Activated CD4-positive, alpha-beta T cell treated with anti-CD3 and anti-CD28 coated beads, Interleukin-2, amount 10 ng/mL, durations not matched to agents 24 days and 14 days (primary cell): ENCODE measurements at regions not wholly inside any gene's neighbourhood (a gene's known extent, or its start where the extent isn't known, plus 50 kb on each side); places are given as distances from the start of the nearest gene placed in this dataset.

Experiments
- DNase-seq: peaks from one replicate; pipeline ENCODE4 v3.0.0; 2022
- H3K27ac Mint-ChIP-seq: one replicate; pipeline ENCODE4 v1.8.0; 2022; ENCODE audit warnings: mild to moderate bottlenecking, mixed read lengths
- H3K27me3 Mint-ChIP-seq: one replicate; pipeline ENCODE4 v1.8.0; 2022; ENCODE audit warnings: mixed read lengths
- H3K36me3 Mint-ChIP-seq: one replicate; pipeline ENCODE4 v1.8.0; 2022; ENCODE audit warnings: low read depth, mild to moderate bottlenecking, mixed read lengths
- H3K4me1 Mint-ChIP-seq: one replicate; pipeline ENCODE4 v1.8.0; 2021; ENCODE audit warnings: mixed read lengths
- H3K4me3 Mint-ChIP-seq: one replicate; pipeline ENCODE4 v1.8.0; 2022; ENCODE audit warnings: mild to moderate bottlenecking, moderate library complexity, mixed read lengths
- H3K9me3 Mint-ChIP-seq: one replicate; pipeline ENCODE4 v1.8.0; 2021; ENCODE audit warnings: mixed read lengths
- intact Hi-C: fragments of 100-400 bp; cut with micrococcal nuclease; formaldehyde crosslinking; loops from one replicate; pipeline ENCODE4 v1.15.1; 2023

- Mint-ChIP-seq H3K27me3 (no peaks in the 10 kb centered on the region), H3K36me3 (no peaks in the 10 kb centered on the region), H3K4me3 (no peak overlapping the region), H3K27ac (no peak overlapping the region), H3K9me3 (no peaks in the 10 kb centered on the region), H3K4me1 (no peaks in the 10 kb centered on the region)
- intact Hi-C loops: no loop called here
- no peak for DNase-seq
Measured at GRCh38 chr18:41721103-41721790, 233.8 kb upstream of the PIK3C3 start.

- Mint-ChIP-seq H3K4me1 (no peaks in the 10 kb centered on the region), H3K9me3 (no peaks in the 10 kb centered on the region), H3K36me3 (no peaks in the 10 kb centered on the region)
Measured at GRCh38 chr18:41720226-41720625, 234.8 kb upstream of the PIK3C3 start.

GRCh38 chr18:41719808-41720207 lies 235.2 kb upstream of the PIK3C3 start:
- Mint-ChIP-seq H3K9me3 (no peaks in the 10 kb centered on the region), H3K4me1 (no peaks in the 10 kb centered on the region), H3K36me3 (no peaks in the 10 kb centered on the region)

More at GRCh38 chr18:41720226-41720625, 234.8 kb upstream of the PIK3C3 start:
- no peak for DNase-seq
- Mint-ChIP-seq H3K27me3 (no peaks in the 10 kb centered on the region), H3K27ac (no peak overlapping the region), H3K4me3 (no peak overlapping the region)
- intact Hi-C loops: no loop called here

GRCh38 chr18:41714872-41715271 lies 240.2 kb upstream of the PIK3C3 start:
- no peaks in the 10 kb centered on the region for H3K36me3 Mint-ChIP-seq

More at GRCh38 chr18:41719808-41720207, 235.2 kb upstream of the PIK3C3 start:
- no peaks in the 10 kb centered on the region for H3K27me3 Mint-ChIP-seq
- DNase-seq: no peak
- no peak overlapping the region for H3K4me3 Mint-ChIP-seq
- no peak overlapping the region for H3K27ac Mint-ChIP-seq
- intact Hi-C loops: no loop called here

GRCh38 chr18:41713969-41714825 lies 240.8 kb upstream of the PIK3C3 start:
- no peak overlapping the region for H3K4me3 Mint-ChIP-seq
- no peaks in the 10 kb centered on the region for H3K9me3 Mint-ChIP-seq
- H3K36me3 Mint-ChIP-seq: no peaks in the 10 kb centered on the region
- H3K27me3 Mint-ChIP-seq: no peaks in the 10 kb centered on the region
- no peak overlapping the region for H3K27ac Mint-ChIP-seq
- no peaks in the 10 kb centered on the region for H3K4me1 Mint-ChIP-seq
- intact Hi-C loops: no loop called here
- no peak for DNase-seq

More at GRCh38 chr18:41714872-41715271, 240.2 kb upstream of the PIK3C3 start:
- H3K4me1 Mint-ChIP-seq: no peaks in the 10 kb centered on the region
- no peak for DNase-seq
- intact Hi-C loops: no loop called here
- H3K27me3 Mint-ChIP-seq: no peaks in the 10 kb centered on the region
- H3K9me3 Mint-ChIP-seq: no peaks in the 10 kb centered on the region
- no peak overlapping the region for H3K27ac Mint-ChIP-seq
- H3K4me3 Mint-ChIP-seq: no peak overlapping the region

DNA sequence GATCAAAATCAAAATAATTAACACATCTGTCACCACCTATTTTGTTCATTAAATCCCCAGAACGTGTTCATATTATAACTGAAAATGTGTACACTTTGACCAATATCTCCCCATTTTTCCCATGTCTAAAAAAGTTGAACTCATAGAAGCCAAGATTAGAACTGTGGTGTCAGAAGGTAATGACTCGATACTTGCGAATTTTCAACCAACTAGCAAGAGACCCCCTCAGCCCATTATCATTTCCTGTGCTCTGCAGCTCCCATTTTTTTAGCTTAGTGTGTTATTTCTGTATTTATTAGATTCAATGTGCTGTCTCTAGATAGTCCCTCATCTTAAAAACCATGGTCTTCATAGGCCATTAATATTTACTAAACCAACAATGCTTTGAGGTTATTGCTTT lies 248.7 kb upstream of the PIK3C3 start:
- H3K4me3 Mint-ChIP-seq: no peak overlapping the region
- H3K27ac Mint-ChIP-seq: no peak overlapping the region
- H3K27me3 Mint-ChIP-seq: no peaks in the 10 kb centered on the region
- no peaks in the 10 kb centered on the region for H3K36me3 Mint-ChIP-seq
- DNase-seq: no peak
- no peaks in the 10 kb centered on the region for H3K9me3 Mint-ChIP-seq
- intact Hi-C loops: no loop called here
- no peaks in the 10 kb centered on the region for H3K4me1 Mint-ChIP-seq

GRCh38 chr18:41703744-41704530 lies 251.1 kb upstream of the PIK3C3 start:
- Mint-ChIP-seq H3K27ac (no peak overlapping the region), H3K36me3 (no peaks in the 10 kb centered on the region), H3K4me3 (no peak overlapping the region), H3K4me1 (no peaks in the 10 kb centered on the region), H3K27me3 (no peaks in the 10 kb centered on the region), H3K9me3 (no peaks in the 10 kb centered on the region)
- DNase-seq: no peak
- intact Hi-C loops: no loop called here

GRCh38 chr18:41700416-41700815 lies 254.6 kb upstream of the PIK3C3 start:
- no peaks in the 10 kb centered on the region for H3K9me3 Mint-ChIP-seq
- no peak for DNase-seq
- no peaks in the 10 kb centered on the region for H3K36me3 Mint-ChIP-seq
- peaks cover 2% of the 10 kb centered on the region for H3K4me1 Mint-ChIP-seq
- intact Hi-C loops: no loop called here
- no peak overlapping the region for H3K27ac Mint-ChIP-seq
- no peak overlapping the region for H3K4me3 Mint-ChIP-seq
- no peaks in the 10 kb centered on the region for H3K27me3 Mint-ChIP-seq

- Mint-ChIP-seq H3K36me3 (no peaks in the 10 kb centered on the region), H3K4me3 (no peak overlapping the region), H3K4me1 (peaks cover 4% of the 10 kb centered on the region), H3K27ac (no peak overlapping the region), H3K27me3 (no peaks in the 10 kb centered on the region), H3K9me3 (no peaks in the 10 kb centered on the region)
- intact Hi-C loops: no loop called here
- DNase-seq: no peak
Measured at GRCh38 chr18:41695441-41695840, 259.6 kb upstream of the PIK3C3 start.

DNA sequence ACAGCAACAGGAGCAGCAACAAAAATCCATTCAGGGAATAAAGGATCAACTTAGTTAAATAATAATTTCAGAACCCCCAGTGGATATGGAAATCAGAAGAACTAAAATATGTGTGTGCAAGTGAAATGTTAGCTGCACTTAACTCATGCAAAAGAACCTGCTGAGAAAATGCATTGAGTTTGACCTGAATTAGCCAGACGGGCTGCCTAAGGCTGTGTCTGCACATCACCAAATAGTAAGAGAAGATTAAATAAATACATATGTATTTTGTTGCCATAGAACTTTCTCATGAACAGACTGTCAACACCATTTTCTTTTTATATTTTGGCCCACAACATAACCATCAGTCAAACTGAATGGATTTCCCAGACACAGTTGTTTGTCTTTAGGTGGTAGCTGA lies 262.0 kb upstream of the PIK3C3 start:
- DNase-seq: no peak
- no peaks in the 10 kb centered on the region for H3K27me3 Mint-ChIP-seq
- no peaks in the 10 kb centered on the region for H3K9me3 Mint-ChIP-seq
- H3K27ac Mint-ChIP-seq: no peak overlapping the region
- H3K4me1 Mint-ChIP-seq: peaks cover 4% of the 10 kb centered on the region
- intact Hi-C loops: no loop called here
- no peak overlapping the region for H3K4me3 Mint-ChIP-seq
- no peaks in the 10 kb centered on the region for H3K36me3 Mint-ChIP-seq

GRCh38 chr18:41690332-41691127 lies 264.5 kb upstream of the PIK3C3 start:
- no peaks in the 10 kb centered on the region for H3K36me3 Mint-ChIP-seq
- DNase-seq: no peak
- no peaks in the 10 kb centered on the region for H3K9me3 Mint-ChIP-seq
- peaks cover 3% of the 10 kb centered on the region for H3K4me1 Mint-ChIP-seq
- H3K27me3 Mint-ChIP-seq: no peaks in the 10 kb centered on the region
- H3K4me3 Mint-ChIP-seq: no peak overlapping the region
- intact Hi-C loops: no loop called here
- H3K27ac Mint-ChIP-seq: no peak overlapping the region

DNA sequence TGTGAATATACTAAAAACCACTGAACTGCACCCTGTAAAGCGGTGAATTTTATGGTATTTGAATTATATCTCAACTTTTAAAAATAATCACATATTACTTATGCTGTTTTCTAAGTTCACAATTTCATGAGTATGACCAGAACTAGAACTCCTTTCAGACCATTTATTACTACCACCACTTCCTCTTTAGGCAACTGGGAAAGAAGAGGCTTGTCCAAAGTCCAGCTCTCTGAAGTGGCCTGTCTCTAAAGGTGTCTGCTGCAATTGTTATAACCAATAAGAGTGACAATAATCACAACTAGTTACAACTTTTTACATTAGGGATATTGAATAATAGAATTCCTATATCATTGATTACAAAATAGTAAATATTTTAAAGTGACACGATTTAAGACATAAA lies 267.9 kb upstream of the PIK3C3 start:
- H3K27me3 Mint-ChIP-seq: no peaks in the 10 kb centered on the region
- intact Hi-C loops: no loop called here
- H3K36me3 Mint-ChIP-seq: no peaks in the 10 kb centered on the region
- no peak overlapping the region for H3K4me3 Mint-ChIP-seq
- no peaks in the 10 kb centered on the region for H3K9me3 Mint-ChIP-seq
- DNase-seq: no peak
- no peak overlapping the region for H3K27ac Mint-ChIP-seq
- H3K4me1 Mint-ChIP-seq: no peaks in the 10 kb centered on the region

DNA sequence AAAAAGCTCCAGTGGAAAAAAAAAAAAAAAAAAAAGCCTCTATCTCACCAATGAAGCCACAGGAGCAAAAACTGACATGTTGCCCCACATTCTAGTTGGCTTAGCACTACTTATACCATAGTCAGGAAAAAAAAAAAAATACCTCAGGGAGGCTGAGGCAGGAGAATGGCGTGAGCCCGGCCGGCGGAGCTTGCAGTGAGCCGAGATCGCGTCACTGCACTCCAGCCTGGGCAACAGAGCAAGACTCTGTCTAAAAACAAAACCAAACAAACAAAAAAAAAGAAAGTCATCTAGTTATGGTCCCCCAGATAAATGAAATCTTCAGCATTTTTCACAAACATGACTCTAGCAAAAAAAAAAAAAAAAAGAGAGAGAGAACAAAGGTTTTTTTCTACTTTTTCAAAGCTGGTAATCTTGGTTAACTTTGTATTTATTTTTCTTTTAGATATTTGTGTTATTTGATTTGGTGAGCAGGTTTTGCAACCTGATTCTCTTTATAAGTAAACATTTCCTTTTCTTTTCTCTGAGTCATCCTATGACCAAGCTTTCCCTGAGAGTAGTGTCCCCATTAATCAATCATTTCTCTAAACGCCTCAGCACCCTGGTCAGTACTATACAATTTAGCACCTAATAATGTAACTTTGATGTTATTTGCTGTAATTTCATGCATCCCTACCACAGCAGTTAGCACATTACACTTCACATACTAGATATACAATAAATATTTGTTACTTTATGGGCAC lies 273.7 kb upstream of the PIK3C3 start:
- Mint-ChIP-seq H3K27ac (no peak overlapping the region), H3K9me3 (no peaks in the 10 kb centered on the region), H3K4me3 (no peak overlapping the region), H3K27me3 (no peaks in the 10 kb centered on the region), H3K36me3 (no peaks in the 10 kb centered on the region), H3K4me1 (no peaks in the 10 kb centered on the region)
- no peak for DNase-seq
- intact Hi-C loops: no loop called here
